Neural progenitor cell (in vitro differentiated cells): ENCODE measurements at regions not wholly inside any gene's neighbourhood (a gene's known extent, or its start where the extent isn't known, plus 50 kb on each side); places are given as distances from the start of the nearest gene placed in this dataset.

Experiments used
- DNase-seq: peaks from one replicate; pipeline ENCODE4 v3.0.0-alpha.2; 2016; ENCODE audit warnings: low spot score
- H2AFZ ChIP-seq: fragments of 200-600 bp; sonication (generic); replicated peaks from 2 replicates; pipeline ENCODE4 v1.6.1; 2016; ENCODE audit warnings: antibody characterized with exemption
- H3F3A ChIP-seq: fragments of 200-600 bp; sonication (generic); 2 replicates; pipeline ENCODE4 v1.6.1; 2016; ENCODE audit warnings: antibody characterized with exemption, low read depth
- H3K27ac ChIP-seq: fragments of 200-600 bp; sonication (generic); 2 replicates; pipeline ENCODE4 v1.5.1; 2016; ENCODE audit warnings: mild to moderate bottlenecking
- H3K27me3 ChIP-seq: fragments of 200-600 bp; sonication (generic); 2 replicates; pipeline ENCODE4 v1.6.1; 2016; ENCODE audit warnings: mild to moderate bottlenecking, moderate library complexity
- H3K36me3 ChIP-seq: fragments of 200-600 bp; sonication (generic); 2 replicates; pipeline ENCODE4 v1.5.1; 2016
- H3K4me1 ChIP-seq: fragments of 200-600 bp; sonication (generic); 2 replicates; pipeline ENCODE4 v1.6.1; 2016; ENCODE audit warnings: mixed run types
- H3K4me2 ChIP-seq: fragments of 200-600 bp; sonication (generic); 2 replicates; pipeline ENCODE4 v1.6.1; 2016
- H3K4me3 ChIP-seq: fragments of 200-600 bp; sonication (generic); 2 replicates; pipeline ENCODE4 v1.5.1; 2016
- H3K79me2 ChIP-seq: fragments of 200-600 bp; sonication (generic); 2 replicates; pipeline ENCODE4 v1.6.1; 2016; ENCODE audit warnings: low read depth
- H3K9ac ChIP-seq: fragments of 200-600 bp; sonication (generic); 2 replicates; pipeline ENCODE4 v1.6.1; 2016
- H3K9me3 ChIP-seq: fragments of 200-600 bp; sonication (generic); 2 replicates; pipeline ENCODE4 v1.5.1; 2016; ENCODE audit warnings: low read depth
- H4K20me1 ChIP-seq: fragments of 200-600 bp; sonication (generic); 2 replicates; pipeline ENCODE4 v1.6.1; 2016; ENCODE audit warnings: low read depth
- H3K27ac Mint-ChIP-seq: 3 replicates; pipeline ENCODE4 v1.8.0; 2021; ENCODE audit warnings: mixed read lengths
- H3K27me3 Mint-ChIP-seq: 2 replicates; pipeline ENCODE4 v1.8.0; 2022; ENCODE audit warnings: low read depth, mild to moderate bottlenecking, inconsistent platforms, moderate library complexity, mixed read lengths; ENCODE audit not compliant: insufficient read depth
- H3K36me3 Mint-ChIP-seq: 3 replicates; pipeline ENCODE4 v1.8.0; 2021; ENCODE audit warnings: mixed read lengths
- H3K4me1 Mint-ChIP-seq: 3 replicates; pipeline ENCODE4 v1.8.0; 2021; ENCODE audit warnings: mixed read lengths
- H3K4me3 Mint-ChIP-seq: 3 replicates; pipeline ENCODE4 v1.8.0; 2021; ENCODE audit warnings: mild to moderate bottlenecking, moderate library complexity, mixed read lengths
- H3K9me3 Mint-ChIP-seq: 3 replicates; pipeline ENCODE4 v1.8.0; 2020; ENCODE audit warnings: mixed read lengths
- CTCF ChIP-seq: fragments of 200-600 bp; sonication (generic); IDR thresholded peaks from 2 replicates; pipeline ENCODE4 v1.5.1; 2017; ENCODE audit warnings: antibody characterized with exemption, mild to moderate bottlenecking
- EZH2 ChIP-seq: fragments of 200-600 bp; sonication (generic); IDR thresholded peaks from 2 replicates; pipeline ENCODE4 v1.6.1; 2017; ENCODE audit warnings: antibody characterized with exemption, mild to moderate bottlenecking, moderate library complexity
- EZH2phosphoT487 ChIP-seq: fragments of 200-600 bp; sonication (generic); IDR thresholded peaks from 2 replicates; pipeline ENCODE4 v1.6.1; 2017; ENCODE audit warnings: antibody characterized with exemption

- Mint-ChIP-seq H3K27me3 (no peaks in the 10 kb centered on the region), H3K9me3 (peaks cover 5% of the 10 kb centered on the region), H3K4me1 (no peaks in the 10 kb centered on the region), H3K4me3 (no peak overlapping the region), H3K27ac (no peak overlapping the region), H3K36me3 (no peaks in the 10 kb centered on the region)
- Histone ChIP-seq H3K36me3 (no peaks in the 10 kb centered on the region), H3K9me3 (no peaks in the 10 kb centered on the region), H3K27me3 (no peaks in the 10 kb centered on the region), H3K79me2 (no peaks in the 10 kb centered on the region), H3F3A (no peaks in the 10 kb centered on the region), H4K20me1 (no peaks in the 10 kb centered on the region), H3K9ac (no peak overlapping the region), H3K4me1 (no peaks in the 10 kb centered on the region), H3K27ac (no peak overlapping the region), H3K4me3 (no peak overlapping the region), H2AFZ (no peak overlapping the region), H3K4me2 (no peak overlapping the region)
- no peak for TF ChIP-seq EZH2
- DNase-seq, result no peak
Observed at GRCh38 chr6:77249560-77249959, 213.7 kb downstream of the HTR1B start.

GRCh38 chr6:77245026-77245425 is 218.3 kb downstream of the HTR1B start:
- Mint-ChIP-seq H3K36me3 (no peaks in the 10 kb centered on the region), H3K27ac (no peak overlapping the region), H3K4me3 (no peak overlapping the region), H3K4me1 (no peaks in the 10 kb centered on the region), H3K27me3 (peaks cover 2% of the 10 kb centered on the region), H3K9me3 (no peaks in the 10 kb centered on the region)
- Histone ChIP-seq H3K27me3 (no peaks in the 10 kb centered on the region), H3K27ac (no peak overlapping the region), H3K79me2 (no peaks in the 10 kb centered on the region), H3K36me3 (no peaks in the 10 kb centered on the region), H3K4me2 (no peak overlapping the region), H3K9ac (no peak overlapping the region), H3K4me3 (no peak overlapping the region), H4K20me1 (no peaks in the 10 kb centered on the region), H3F3A (no peaks in the 10 kb centered on the region), H2AFZ (no peak overlapping the region), H3K9me3 (no peaks in the 10 kb centered on the region), H3K4me1 (no peaks in the 10 kb centered on the region)
- TF ChIP-seq CTCF (no peak), EZH2 (no peak), EZH2phosphoT487 (no peak)
- no peak for DNase-seq

- no peaks in the 10 kb centered on the region for H4K20me1 ChIP-seq
- no peaks in the 10 kb centered on the region for H3K36me3 ChIP-seq
- Mint-ChIP-seq H3K27me3 (no peaks in the 10 kb centered on the region), H3K36me3 (no peaks in the 10 kb centered on the region), H3K27ac (peak overlapping the region; percentile 59), H3K4me3 (no peak overlapping the region), H3K9me3 (no peaks in the 10 kb centered on the region), H3K4me1 (peaks cover 17% of the 10 kb centered on the region)
- H3F3A ChIP-seq, result peaks cover 14% of the 10 kb centered on the region
- H3K27ac ChIP-seq, result peak overlapping the region; percentile 73
- H3K9me3 ChIP-seq, result no peaks in the 10 kb centered on the region
- peak overlapping the region; percentile 54 for H3K4me2 ChIP-seq
- H3K9ac ChIP-seq, result no peak overlapping the region
- H3K27me3 ChIP-seq, result no peaks in the 10 kb centered on the region
- H3K79me2 ChIP-seq, result no peaks in the 10 kb centered on the region
- H3K4me1 ChIP-seq, result peaks cover 18% of the 10 kb centered on the region
- TF ChIP-seq EZH2phosphoT487 (no peak), CTCF (no peak), EZH2 (no peak)
- peak; percentile 72 for DNase-seq
- no peak overlapping the region for H2AFZ ChIP-seq
- no peak overlapping the region for H3K4me3 ChIP-seq
Observed at GRCh38 chr6:77231438-77232305, 231.6 kb downstream of the HTR1B start.

GRCh38 chr6:77228279-77228678 is 235.0 kb downstream of the HTR1B start:
- no peak overlapping the region for H3K9ac ChIP-seq
- peaks cover 17% of the 10 kb centered on the region for H3K4me1 Mint-ChIP-seq
- H3K27me3 ChIP-seq, result no peaks in the 10 kb centered on the region
- no peaks in the 10 kb centered on the region for H3K9me3 ChIP-seq
- H3F3A ChIP-seq, result peaks cover 14% of the 10 kb centered on the region
- no peak overlapping the region for H3K27ac Mint-ChIP-seq
- no peak overlapping the region for H3K27ac ChIP-seq
- peaks cover 3% of the 10 kb centered on the region for H3K9me3 Mint-ChIP-seq
- no peak overlapping the region for H2AFZ ChIP-seq
- no peak overlapping the region for H3K4me3 ChIP-seq
- H4K20me1 ChIP-seq, result no peaks in the 10 kb centered on the region
- no peaks in the 10 kb centered on the region for H3K36me3 ChIP-seq
- DNase-seq, result no peak
- no peak overlapping the region for H3K4me2 ChIP-seq
- no peaks in the 10 kb centered on the region for H3K36me3 Mint-ChIP-seq
- H3K4me1 ChIP-seq, result peaks cover 18% of the 10 kb centered on the region
- no peaks in the 10 kb centered on the region for H3K27me3 Mint-ChIP-seq
- H3K4me3 Mint-ChIP-seq, result no peak overlapping the region
- H3K79me2 ChIP-seq, result no peaks in the 10 kb centered on the region
- TF ChIP-seq CTCF (no peak), EZH2phosphoT487 (no peak), EZH2 (no peak)
